ENCODE measurements at regions not wholly inside any gene's neighbourhood (a gene's known extent, or its start where the extent isn't known, plus 50 kb on each side); places are given as distances from the start of the nearest gene placed in this dataset.

DNA sequence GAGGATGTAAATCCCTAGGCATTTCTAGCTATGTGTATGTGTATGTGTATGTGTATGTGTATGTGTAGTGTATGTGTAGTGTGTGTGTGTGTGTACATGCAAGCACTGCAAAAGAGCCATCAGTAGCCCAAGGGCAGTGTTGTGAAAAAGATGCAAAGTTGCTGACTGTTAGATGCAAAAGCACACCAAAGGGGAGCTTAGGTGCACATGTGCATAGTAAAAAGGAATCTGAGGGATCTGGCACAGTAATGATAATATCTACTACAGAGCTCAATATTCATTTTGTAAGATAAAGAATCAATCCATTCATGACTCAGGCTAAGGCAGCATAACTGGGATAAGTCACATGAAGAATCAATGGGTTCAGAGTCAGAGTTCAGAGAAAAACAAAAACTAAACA lies 80.2 kb downstream of the TMEM47 start:
- no peaks in the 10 kb centered on the region for H3K36me3 Mint-ChIP-seq (ENCODE audit: low read depth)
- no peaks in the 10 kb centered on the region for H3K27me3 Mint-ChIP-seq (ENCODE audit: insufficient read depth)
- H3K4me1 Mint-ChIP-seq (ENCODE audit: low read depth), result no peaks in the 10 kb centered on the region
- no peak overlapping the region for H3K4me3 Mint-ChIP-seq
- no peak for DNase-seq
- H3K9me3 Mint-ChIP-seq, result no peaks in the 10 kb centered on the region
- no peak overlapping the region for H3K27ac Mint-ChIP-seq
- TF ChIP-seq CTCF (IDR thresholded peaks at IDR 0.05), result no peak

DNA sequence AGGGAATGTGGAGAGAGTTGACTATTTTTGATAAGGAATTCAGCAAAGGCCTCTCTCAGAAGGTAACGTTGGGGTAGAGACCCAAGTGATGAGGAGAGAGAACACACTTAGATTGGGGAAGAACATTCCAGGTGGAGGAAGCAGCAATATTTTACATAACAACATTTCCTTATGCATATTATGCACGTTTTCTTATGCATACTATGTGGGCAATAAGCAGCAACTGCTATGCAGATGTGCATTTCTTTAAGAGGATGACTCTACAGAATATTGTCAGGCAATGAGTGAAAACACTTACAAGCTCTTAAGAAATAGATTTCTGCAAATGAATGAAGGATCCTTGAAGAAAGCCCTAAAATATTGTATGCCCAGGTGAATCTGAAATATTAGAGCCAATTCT lies 91.1 kb downstream of the TMEM47 start:
- no peak overlapping the region for H3K27ac Mint-ChIP-seq
- no peak for DNase-seq
- H3K9me3 Mint-ChIP-seq, result no peaks in the 10 kb centered on the region; the same call in 1 of the 2 replicates
- H3K4me3 Mint-ChIP-seq, result no peak overlapping the region
- H3K36me3 Mint-ChIP-seq (ENCODE audit: low read depth), result no peaks in the 10 kb centered on the region; the same call in 1 of the 2 replicates
- H3K27me3 Mint-ChIP-seq (ENCODE audit: insufficient read depth), result no peaks in the 10 kb centered on the region; the same call in none of the 2 replicates
- TF ChIP-seq CTCF (IDR thresholded peaks at IDR 0.05), result no peak
- H3K4me1 Mint-ChIP-seq (ENCODE audit: low read depth), result peaks cover 22% of the 10 kb centered on the region

- Mint-ChIP-seq H3K27ac (no peak overlapping the region), H3K9me3 (no peaks in the 10 kb centered on the region; the same call in 1 of the 2 replicates), H3K4me3 (no peak overlapping the region), H3K27me3 (ENCODE audit: insufficient read depth) (no peaks in the 10 kb centered on the region; the same call in none of the 2 replicates), H3K4me1 (ENCODE audit: low read depth) (peaks cover 30% of the 10 kb centered on the region), H3K36me3 (ENCODE audit: low read depth) (no peaks in the 10 kb centered on the region; the same call in 1 of the 2 replicates)
- TF ChIP-seq CTCF (IDR thresholded peaks at IDR 0.05), result no peak
- DNase-seq, result no peak
Observed at GRCh38 chrX:34563804-34564203, 93.3 kb downstream of the TMEM47 start.

DNA sequence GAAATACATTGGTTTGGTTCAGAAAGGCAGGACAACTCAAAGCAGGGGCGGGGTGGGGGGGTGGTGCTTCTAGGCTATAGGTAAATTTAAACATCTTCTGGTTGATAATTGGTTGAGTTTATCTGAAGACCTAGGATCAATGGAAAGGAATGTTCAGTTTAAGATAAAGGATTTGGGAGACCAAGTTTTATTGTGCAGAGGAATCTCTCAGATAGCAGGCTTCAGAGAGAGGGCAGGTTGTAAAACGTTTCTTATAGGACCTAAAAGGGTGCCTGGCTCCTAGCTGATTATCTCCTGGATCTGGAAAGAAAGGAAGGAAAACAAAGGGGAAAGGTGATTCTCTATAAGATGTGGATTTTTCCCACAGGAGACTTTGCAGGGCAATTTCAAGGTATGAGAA lies 94.0 kb downstream of the TMEM47 start:
- no peaks in the 10 kb centered on the region; the same call in none of the 2 replicates for H3K27me3 Mint-ChIP-seq (ENCODE audit: insufficient read depth)
- no peak overlapping the region; the same call in 1 of the 2 replicates for H3K4me3 Mint-ChIP-seq
- peaks cover 37% of the 10 kb centered on the region for H3K4me1 Mint-ChIP-seq (ENCODE audit: low read depth)
- DNase-seq, result no peak
- H3K9me3 Mint-ChIP-seq, result no peaks in the 10 kb centered on the region
- no peak overlapping the region for H3K27ac Mint-ChIP-seq
- no peaks in the 10 kb centered on the region for H3K36me3 Mint-ChIP-seq (ENCODE audit: low read depth)
- TF ChIP-seq CTCF (IDR thresholded peaks at IDR 0.05), result no peak

DNA sequence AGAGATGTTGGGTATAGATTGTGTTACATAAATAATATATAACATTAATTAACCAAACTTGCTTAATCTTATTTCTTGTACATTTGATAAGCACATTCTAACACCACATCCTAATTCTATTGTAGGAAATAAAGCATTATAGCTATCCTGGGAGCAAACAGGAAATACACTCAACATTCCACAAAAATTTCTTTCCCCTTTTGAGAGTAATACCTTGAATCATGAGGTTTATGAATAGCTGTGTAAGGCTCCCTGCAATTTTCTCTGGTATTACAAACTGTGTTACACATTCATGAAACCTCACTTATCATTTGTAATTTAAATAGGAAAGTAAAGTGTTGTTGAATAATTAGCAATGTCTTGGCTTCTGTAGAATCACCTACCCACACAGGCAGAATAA lies 95.1 kb downstream of the TMEM47 start:
- no peak overlapping the region for H3K27ac Mint-ChIP-seq
- no peak for DNase-seq
- peaks cover 37% of the 10 kb centered on the region for H3K4me1 Mint-ChIP-seq (ENCODE audit: low read depth)
- H3K27me3 Mint-ChIP-seq (ENCODE audit: insufficient read depth), result no peaks in the 10 kb centered on the region; the same call in none of the 2 replicates
- no peaks in the 10 kb centered on the region for H3K36me3 Mint-ChIP-seq (ENCODE audit: low read depth)
- no peak overlapping the region for H3K4me3 Mint-ChIP-seq
- TF ChIP-seq CTCF (IDR thresholded peaks at IDR 0.05), result no peak
- no peaks in the 10 kb centered on the region for H3K9me3 Mint-ChIP-seq

DNA sequence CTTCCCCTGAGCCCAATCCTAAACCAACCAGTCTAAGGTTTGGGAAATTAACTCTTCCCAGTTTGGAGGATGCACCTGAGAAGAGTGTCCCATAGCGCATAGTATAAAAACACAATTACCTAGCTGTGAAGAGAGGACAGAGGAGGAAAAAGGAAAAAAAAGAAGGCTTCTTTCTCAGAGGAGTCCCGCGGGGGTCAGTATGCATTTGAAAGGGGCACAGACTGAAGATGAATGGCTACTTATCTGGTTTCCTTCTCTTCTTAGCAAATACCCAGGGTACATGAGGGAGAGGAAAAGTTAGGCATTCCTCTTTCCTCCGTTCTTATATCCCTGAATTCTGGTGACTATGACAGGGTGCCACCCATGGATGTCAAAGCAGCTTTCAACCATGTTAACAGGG lies 96.9 kb downstream of the TMEM47 start:
- H3K27ac Mint-ChIP-seq, result no peak overlapping the region
- H3K4me3 Mint-ChIP-seq, result no peak overlapping the region
- TF ChIP-seq CTCF (IDR thresholded peaks at IDR 0.05), result no peak
- DNase-seq, result no peak
- H3K27me3 Mint-ChIP-seq (ENCODE audit: insufficient read depth), result no peaks in the 10 kb centered on the region; the same call in 1 of the 2 replicates
- H3K36me3 Mint-ChIP-seq (ENCODE audit: low read depth), result no peaks in the 10 kb centered on the region
- peaks cover 37% of the 10 kb centered on the region for H3K4me1 Mint-ChIP-seq (ENCODE audit: low read depth)
- H3K9me3 Mint-ChIP-seq, result no peaks in the 10 kb centered on the region

Measured in HFFc6 (cell line).